ENCODE measurements at regions not wholly inside any gene's neighbourhood (a gene's known extent, or its start where the extent isn't known, plus 50 kb on each side); places are given as distances from the start of the nearest gene placed in this dataset.
"Not testable (repeated sequence)": the region's sequence is repeated elsewhere in the genome, so short reads cannot be mapped to it uniquely, and the experiment has no call there.

DNA sequence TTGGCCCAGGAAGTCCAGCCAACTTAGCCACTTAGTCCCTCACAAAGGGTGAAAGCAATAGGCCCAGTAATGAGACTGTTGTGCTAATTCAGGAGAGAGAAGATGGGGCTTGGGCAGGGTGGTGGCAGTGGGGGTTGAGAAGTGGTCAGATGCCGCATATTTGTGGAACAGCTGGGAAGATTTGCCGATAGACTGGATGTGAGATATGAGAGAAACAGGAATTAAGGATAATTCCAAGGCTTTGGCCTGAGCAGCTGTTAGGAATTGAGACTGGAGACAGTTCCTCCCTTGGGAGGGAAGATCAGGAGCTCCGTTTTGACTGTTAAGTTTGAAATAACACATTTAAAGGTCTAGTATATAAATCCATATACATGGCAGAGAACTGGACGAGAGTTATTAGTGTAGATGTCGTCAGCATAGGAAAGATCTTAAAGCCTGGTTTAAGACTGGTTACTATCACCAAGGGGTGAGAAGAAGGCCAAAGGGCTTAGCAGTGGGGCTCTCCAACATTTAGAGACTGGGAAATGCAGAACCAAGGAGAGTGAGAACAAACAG is 323.7 kb upstream of the FAM78B start:
- DNase-seq (ENCODE audit: low spot score): peak; percentile 54

- not testable (repeated sequence) for DNase-seq (ENCODE audit: low spot score)
These were observed 327.0 kb upstream of the FAM78B start for GRCh38 chr1:166493765-166494164.

- DNase-seq (ENCODE audit: low spot score): no peak
These were observed 331.9 kb upstream of the POGK start for GRCh38 chr1:166507347-166507746.

DNA sequence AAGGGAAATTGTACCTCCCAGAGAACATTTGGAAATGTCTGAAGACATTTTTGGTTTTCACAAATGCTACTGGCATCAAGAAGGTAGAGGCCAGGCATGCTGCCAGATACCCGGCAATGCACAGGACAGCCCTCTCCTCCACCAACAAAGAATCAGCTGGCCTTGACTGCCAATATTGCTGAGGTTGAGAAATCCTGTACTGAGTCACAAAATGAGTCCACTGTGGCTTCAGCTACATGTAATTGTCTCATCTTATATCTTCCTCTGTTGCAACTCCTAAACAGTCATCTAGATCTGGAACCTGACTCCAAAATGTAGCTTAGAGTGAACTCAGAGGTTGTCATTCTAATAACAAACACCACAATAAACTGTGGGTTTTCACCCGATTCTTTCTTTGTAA is 327.5 kb upstream of the POGK start:
- no peak for DNase-seq (ENCODE audit: low spot score)

GRCh38 chr1:166514067-166514466 is 325.2 kb upstream of the POGK start:
- DNase-seq (ENCODE audit: low spot score): no peak

GRCh38 chr1:166527752-166528151 is 311.5 kb upstream of the POGK start:
- no peak for DNase-seq (ENCODE audit: low spot score)

- no peak for DNase-seq (ENCODE audit: low spot score)
These were observed 300.6 kb upstream of the POGK start for GRCh38 chr1:166538646-166539045.

- DNase-seq (ENCODE audit: low spot score): no peak
These were observed 295.2 kb upstream of the POGK start for GRCh38 chr1:166544036-166544435.

GRCh38 chr1:166544561-166544960 is 294.7 kb upstream of the POGK start:
- no peak for DNase-seq (ENCODE audit: low spot score)

DNA sequence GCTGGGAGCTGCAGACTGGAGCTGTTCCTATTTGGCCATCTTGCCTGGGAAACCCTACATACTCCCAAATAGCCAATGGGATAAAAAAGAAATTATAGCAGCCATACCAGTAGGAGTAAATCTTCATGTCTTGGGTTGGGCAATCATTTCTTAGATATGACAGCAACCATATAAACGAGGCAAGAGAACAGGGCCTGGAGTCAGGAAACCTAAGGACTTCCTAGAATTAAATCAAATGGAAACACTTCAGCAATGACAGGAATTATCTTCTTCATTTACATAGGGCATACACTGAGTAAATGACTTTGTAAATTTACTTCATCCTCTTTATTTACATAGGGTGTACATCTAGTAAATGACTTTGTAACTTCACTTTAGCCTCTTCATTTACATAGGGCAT is 286.6 kb upstream of the POGK start:
- DNase-seq (ENCODE audit: low spot score): no peak

DNA sequence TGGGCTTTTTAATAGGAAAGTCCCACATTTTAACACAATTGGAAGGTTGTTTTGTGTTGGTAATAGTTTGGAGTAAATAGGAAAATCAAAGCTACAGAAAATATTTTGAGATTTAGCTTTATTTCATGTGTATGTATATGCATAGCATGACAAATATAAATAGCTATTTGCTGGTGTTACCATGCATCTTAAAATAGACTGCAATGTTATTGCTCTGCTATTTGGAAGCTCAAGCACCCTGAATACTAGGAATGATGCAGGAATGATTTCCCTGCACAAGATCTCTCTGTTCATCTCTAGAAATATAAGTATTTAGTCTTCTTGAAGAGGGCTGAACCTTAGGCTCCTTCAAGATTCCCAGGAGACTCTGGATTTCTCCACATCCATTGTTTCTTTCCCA is 268.3 kb upstream of the POGK start:
- no peak for DNase-seq (ENCODE audit: low spot score)

DNA sequence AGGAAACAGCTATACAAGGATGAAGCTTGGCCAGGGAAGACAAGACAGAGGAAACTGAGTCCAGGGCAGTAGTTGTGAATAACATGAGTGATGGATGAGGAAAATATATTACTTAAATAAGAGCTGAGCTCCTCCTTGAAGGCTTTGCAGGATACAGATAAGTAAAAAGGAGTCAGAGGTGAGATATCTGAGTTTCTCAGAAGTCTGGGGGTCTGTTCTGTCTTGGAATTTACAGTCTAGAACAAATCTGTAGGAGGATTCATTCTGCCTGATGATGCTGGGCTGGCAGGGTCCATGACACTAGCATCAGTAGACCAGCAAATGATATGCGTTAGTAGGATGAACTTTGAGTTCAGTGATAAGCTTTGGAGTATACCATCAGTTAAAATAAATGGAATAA is 266.1 kb upstream of the POGK start:
- DNase-seq (ENCODE audit: low spot score): no peak

- no peak for DNase-seq (ENCODE audit: low spot score)
These were observed 259.4 kb upstream of the POGK start for GRCh38 chr1:166579557-166580501.

GRCh38 chr1:166588741-166589140 is 250.5 kb upstream of the POGK start:
- DNase-seq (ENCODE audit: low spot score): no peak

- DNase-seq (ENCODE audit: low spot score): no peak
These were observed 249.1 kb upstream of the POGK start for GRCh38 chr1:166590161-166590560.

GRCh38 chr1:166594646-166595045 is 244.6 kb upstream of the POGK start:
- no peak for DNase-seq (ENCODE audit: low spot score)

DNA sequence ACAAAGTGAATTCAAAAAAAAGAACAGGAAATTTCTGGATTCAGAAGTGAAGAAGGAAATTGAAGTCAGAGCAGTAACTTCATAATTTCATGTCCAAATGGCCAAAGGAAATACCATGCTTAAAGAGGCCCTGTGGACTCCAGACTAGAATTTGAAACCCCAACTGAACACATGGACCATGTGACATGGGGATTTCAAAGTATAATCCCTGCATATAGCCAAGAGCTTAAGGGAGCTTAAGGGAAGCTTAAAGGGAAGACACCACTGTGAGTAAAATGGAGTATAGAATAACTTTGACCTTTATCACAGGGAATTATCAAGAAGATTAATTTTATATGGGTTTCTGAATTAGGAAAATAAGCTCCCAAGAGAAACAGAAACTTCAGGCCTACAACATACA is 241.8 kb upstream of the POGK start:
- no peak for DNase-seq (ENCODE audit: low spot score)

DNA sequence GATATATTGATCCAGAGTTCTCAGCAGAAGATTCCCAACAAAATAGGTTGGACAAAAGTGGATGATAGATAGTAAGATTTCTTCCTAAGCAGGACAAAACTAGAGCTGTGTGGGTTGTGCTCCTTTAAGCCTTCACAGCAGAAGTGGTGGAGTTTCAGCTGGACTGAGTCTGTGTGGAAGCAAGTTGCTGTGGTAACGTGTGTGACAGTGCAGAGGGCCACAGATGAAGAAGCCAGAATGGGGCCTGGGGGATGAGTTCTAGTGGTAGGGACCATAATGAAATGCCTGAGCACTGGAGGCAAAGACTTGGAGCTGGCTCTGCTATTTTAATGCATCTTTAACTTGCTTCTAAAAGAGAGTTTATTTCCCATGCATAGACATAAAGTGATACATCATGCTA is 238.7 kb upstream of the POGK start:
- no peak for DNase-seq (ENCODE audit: low spot score)

DNA sequence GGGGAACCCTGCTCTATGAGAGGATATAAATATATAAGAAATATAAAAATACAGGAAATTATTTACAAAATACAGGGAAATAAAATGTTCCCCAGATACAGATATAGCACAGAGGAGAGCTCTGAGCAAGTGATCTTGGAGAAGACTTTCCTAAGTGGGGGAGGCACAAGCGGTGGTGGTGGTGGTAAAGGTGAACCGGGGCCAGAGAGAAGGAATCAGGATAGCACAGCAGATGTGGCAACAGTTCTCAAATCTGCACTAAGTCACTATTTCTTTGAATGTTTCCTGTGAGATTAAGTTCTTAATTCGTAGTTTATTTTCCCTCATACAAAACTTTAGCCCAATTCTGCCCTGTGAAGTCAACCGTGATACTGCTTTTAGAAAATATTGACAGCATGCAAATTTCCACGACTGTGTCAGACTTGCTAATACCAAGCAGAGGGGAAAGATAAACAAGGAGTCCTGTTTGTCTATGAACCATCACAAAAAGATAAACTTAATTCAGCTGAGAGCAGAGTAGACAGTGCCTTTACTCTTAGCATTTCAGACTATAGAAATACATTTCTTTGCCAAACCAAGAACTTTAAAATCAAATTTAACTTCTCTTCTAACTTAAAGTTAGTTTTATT is 237.5 kb upstream of the POGK start:
- DNase-seq (ENCODE audit: low spot score): no peak

DNA sequence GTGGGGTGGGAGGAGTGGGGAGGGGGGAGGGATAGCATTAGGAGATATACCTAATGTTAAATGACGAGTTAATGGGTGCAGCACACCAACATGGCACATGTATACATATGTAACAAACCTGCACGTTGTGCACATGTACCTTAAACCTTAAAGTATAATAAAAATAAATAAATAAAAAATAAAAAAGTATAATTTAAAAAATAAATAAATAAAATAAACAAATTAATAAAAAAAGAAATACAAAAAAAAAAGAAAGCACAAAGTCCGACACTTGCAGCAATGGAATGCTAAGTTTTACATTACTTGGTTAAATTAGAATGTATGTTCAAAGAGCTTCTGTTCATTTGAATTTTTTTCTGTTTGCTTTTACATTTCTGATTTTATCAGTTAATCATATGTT is 236.5 kb upstream of the POGK start:
- DNase-seq (ENCODE audit: low spot score): not testable (repeated sequence)

DNA sequence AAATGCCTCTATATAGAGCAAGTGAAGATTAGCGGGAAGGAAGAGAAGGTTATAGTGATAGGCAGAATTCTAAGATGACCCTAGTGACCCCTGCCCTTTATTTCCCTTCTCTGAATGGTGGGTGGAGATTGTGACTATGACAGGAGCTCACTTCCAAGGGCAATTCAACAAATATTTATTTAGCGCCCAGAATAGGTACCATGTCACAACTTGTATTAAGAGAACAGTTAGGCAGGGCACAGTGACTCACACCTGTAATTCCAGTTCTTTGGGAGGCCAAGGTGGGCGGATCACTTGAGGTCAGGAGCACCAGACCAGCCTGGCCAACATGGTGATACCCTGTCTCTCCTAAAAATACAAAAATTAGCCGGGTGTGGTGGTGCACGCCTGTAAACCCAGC is 236.0 kb upstream of the POGK start:
- no peak for DNase-seq (ENCODE audit: low spot score)

GRCh38 chr1:166605137-166605536 is 234.1 kb upstream of the POGK start:
- no peak for DNase-seq (ENCODE audit: low spot score)

- no peak for DNase-seq (ENCODE audit: low spot score)
These were observed 226.4 kb upstream of the POGK start for GRCh38 chr1:166612886-166613285.
